Activated T-cell treated with anti-CD3 and anti-CD28 coated beads for 4 hours (primary cell): ENCODE measurements at regions not wholly inside any gene's neighbourhood (a gene's known extent, or its start where the extent isn't known, plus 50 kb on each side); places are given as distances from the start of the nearest gene placed in this dataset.
"Not testable (repeated sequence)": the region's sequence is repeated elsewhere in the genome, so short reads cannot be mapped to it uniquely, and the experiment has no call there.

ENCODE experiments used
- DNase-seq: peaks from one replicate; pipeline ENCODE4 v3.0.0-alpha.2; 2020

DNA sequence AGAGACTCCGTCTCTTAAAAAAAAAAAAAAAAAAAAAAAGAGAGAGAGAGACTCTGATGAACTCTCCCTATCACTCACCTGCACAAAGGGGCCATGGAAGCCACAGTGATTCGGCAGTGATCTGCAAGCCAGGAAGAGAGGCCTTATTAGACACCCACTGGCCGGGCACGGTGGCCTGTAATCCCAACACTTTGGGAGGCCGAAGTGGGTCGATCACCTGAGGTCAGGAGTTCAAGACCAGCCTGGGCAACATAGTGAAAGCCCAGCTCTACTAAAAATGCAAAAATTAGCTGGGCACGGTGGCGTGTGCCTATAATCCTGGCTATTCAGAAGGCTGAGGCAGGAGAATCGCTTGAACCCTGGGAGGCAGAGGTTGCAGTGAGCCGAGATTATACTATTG is 198.5 kb upstream of the WSCD1 start:
- DNase-seq, result no peak

DNA sequence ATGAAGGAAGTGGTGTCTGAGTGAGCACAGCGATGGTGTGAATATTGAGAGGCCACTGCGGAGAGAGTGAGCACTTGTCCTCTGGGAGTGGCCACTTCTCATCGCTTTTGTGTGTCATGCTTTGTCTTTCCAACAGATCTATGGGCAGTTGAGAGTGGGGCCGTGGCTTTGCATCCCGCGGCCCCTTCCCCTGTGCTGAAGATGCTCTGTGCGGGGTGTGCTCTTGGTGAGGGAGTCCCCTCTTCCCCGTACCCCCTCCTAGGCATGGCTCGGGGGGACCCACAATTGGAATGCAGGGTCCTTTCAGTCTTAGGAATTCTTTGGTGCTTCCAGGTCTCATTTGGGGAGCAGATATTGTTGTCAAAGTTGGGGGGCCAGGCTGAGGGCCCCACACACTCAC is 197.3 kb upstream of the WSCD1 start:
- DNase-seq, result no peak

- DNase-seq, result no peak
Observed at GRCh38 chr17:5873781-5874180, 196.4 kb upstream of the WSCD1 start.

DNA sequence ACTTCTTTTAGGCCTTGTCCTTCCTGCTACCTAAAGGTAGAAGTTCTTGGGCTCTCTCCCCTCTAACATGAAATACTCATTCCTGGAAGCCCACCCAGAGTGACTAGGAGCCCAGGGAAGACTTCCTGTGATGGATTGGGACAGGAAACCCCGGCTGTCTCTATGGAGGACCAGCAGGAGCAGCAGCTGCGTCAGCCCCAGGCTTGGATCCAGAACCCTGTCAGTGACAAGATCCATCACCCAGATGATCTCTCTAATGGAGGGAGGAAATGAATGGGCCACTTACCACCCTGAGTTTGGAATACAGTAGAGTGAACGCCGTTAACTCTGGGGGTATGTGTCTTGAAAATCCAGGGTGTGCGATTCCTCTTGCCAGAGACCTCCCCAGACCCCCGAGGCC is 195.7 kb upstream of the WSCD1 start:
- no peak for DNase-seq

DNA sequence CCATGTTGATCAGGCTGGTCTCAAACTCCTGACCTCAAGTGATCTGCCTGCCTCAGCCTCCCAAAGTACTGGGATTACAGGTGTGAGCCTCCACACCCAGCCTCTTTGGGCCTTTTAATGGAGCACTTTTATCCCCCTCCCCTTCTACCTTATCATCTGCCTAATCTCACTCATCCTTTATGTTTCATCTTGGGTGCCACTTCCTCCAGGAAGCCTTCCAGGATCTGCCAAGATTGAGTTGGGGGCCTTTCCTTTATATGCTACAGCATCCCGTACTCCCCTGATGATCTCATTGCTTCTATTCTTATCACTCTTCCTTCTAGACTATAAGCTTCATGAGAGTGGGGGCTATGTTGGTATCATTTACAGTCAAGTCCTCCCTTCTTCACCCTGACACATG is 192.8 kb upstream of the WSCD1 start:
- DNase-seq, result no peak

GRCh38 chr17:5877948-5878347 is 192.2 kb upstream of the WSCD1 start:
- DNase-seq, result no peak

GRCh38 chr17:5881849-5882248 is 188.3 kb upstream of the WSCD1 start:
- no peak for DNase-seq

- no peak for DNase-seq
Observed at GRCh38 chr17:5883775-5884665, 186.2 kb upstream of the WSCD1 start.

GRCh38 chr17:5885336-5885735 is 184.8 kb upstream of the WSCD1 start:
- DNase-seq, result no peak

- no peak for DNase-seq
Observed at GRCh38 chr17:5888811-5889210, 181.4 kb upstream of the WSCD1 start.

GRCh38 chr17:5892921-5893675 is 177.1 kb upstream of the WSCD1 start:
- DNase-seq, result no peak

- DNase-seq, result no peak
Observed at GRCh38 chr17:5893741-5894140, 176.4 kb upstream of the WSCD1 start.

- no peak for DNase-seq
Observed at GRCh38 chr17:5895276-5895675, 174.9 kb upstream of the WSCD1 start.

DNA sequence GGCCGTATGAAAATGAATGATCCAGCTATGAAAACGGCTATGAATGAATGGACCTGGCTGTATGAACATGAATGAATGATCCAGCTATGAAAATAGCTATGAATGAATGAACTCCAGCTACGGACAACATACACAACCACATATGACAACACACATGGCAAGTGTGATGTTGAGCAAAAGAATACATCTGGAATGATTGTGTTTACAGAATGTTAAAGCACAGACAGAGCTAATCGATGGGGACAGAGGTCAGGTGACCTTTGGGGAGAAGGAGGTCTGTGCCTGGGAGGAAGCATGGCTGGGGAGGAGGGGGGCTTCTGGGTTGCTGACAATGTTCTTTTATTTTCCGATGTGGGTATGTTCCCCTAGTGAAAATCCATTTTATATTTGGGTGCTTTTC is 174.0 kb upstream of the WSCD1 start:
- no peak for DNase-seq

DNA sequence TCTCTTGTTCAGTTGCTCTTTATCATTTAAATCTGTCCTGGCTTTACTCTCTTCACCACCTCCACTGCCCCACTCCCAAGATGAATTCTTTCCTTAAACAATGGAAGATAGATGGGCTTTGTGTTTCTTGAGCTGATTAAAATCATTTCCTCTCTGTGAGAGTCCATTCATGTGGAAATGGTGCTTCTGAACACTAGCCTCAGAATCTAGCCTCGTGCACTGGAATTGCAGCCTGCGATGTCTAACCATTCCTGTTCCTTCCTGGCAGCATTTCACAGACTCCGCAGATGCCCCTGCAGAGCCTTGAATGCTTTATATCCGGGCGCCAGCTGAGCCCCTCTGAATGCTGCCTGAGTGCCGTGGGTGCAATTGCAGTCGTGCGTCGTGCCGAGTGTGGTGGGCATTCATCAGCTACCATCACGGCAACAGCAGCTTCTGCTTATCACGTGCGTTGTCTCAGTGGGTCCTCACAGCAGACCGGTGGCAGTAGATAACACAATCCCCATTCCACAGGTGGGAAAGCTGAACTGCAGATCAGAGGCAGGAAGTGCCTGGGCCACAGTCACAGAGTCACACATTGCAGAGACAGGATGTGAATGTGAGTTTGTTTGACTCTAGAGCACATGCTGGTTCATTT is 172.8 kb upstream of the WSCD1 start:
- no peak for DNase-seq

GRCh38 chr17:5897981-5898380 is 172.2 kb upstream of the WSCD1 start:
- DNase-seq, result not testable (repeated sequence)

DNA sequence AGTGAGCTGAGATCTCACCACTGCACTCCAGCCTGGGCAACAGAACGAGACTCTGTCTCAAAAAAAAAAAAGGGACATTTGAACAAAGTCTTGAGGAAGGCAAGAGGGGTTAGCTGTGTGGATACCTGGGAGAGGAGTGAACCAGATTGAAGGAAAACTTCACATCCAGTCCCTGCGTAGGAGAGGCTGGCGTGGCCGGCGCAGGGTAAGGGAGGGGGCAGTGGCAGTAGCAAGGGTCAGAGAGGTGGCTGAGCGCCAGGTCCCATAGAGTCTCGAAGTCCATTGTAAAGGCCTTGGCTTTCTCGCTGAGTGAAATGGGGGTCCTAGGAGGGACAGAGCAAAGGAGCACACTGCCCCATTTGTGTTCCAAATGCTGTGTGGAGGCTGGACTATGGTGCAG is 171.8 kb upstream of the WSCD1 start:
- no peak for DNase-seq

GRCh38 chr17:5899496-5900195 is 170.5 kb upstream of the WSCD1 start:
- DNase-seq, result no peak

- no peak for DNase-seq
Observed at GRCh38 chr17:5901731-5902130, 168.4 kb upstream of the WSCD1 start.

DNA sequence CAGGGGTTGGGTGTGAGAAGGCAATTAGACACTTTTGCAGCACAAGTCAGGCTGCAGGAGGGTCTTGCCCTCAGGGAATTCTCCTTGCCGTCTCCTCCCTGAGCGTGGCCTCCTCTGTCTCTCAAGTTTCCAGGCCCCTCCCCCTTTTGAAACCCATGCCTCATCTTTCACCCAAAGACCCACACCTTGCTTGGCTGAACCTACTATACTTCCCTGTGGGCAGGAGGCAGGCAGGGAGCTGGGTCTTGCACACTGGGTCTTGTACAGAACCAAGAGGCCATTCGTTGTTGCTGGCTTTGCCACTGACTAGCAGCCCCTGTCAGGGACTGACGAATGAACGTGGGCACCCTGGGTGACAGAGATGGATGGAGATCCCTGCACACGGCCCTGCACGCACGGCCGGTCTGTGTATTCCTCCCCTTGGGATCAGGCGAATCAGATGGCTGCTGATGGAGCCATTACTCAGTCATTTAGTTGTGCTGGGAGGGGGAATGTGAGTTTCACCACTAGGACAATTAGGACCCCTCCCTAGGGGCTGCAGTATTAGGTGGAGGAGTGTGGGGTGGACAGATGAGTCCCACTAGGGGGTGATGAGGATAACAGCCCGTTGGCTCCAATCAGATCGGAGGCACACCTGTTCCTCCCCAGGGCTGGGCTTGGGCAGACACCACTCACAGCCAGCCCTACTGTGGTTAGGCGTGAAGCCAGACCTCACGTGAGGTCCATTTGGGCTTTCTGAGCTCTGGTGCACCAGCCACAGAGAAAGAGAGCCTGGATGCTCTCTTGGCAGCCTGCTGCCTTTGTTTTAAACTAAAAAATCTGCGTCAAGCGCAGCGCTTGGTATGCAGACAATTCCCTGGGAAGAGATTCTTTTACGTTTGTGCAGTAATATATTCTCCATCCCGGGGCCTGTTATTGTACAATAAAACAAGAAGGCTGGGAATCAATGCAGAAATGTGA is 167.7 kb upstream of the WSCD1 start:
- DNase-seq, result no peak

DNA sequence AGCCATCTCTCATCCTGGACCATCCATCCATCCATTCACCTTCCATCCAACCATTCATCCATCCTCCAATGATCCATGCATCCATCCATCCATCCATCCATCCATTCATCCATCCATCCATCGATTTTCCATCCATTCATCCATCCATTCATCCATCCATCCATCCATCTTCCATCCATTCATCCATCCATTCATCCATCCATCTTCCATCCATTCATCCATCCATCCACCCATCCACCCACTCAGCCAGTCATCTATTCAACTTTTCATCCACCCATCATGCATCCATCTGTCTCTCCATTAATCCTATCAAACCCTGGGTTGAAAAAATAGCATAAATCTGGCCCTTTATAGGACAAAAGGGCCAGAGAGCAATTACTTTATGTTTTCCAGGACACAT is 158.3 kb upstream of the WSCD1 start:
- DNase-seq, result no peak

GRCh38 chr17:5913032-5913531 is 157.1 kb upstream of the WSCD1 start:
- no peak for DNase-seq
